Upper lobe of left lung (tissue), 4 donors: ENCODE measurements at regions not wholly inside any gene's neighbourhood (a gene's known extent, or its start where the extent isn't known, plus 50 kb on each side); places are given as distances from the start of the nearest gene placed in this dataset.

Experiments
- CTCF ChIP-seq, 6 experiments: fragments of 450-650 bp in 4 of 6; fragments of 200-600 bp in 2 of 6; sonication (generic) in 2 of 6; IDR thresholded peaks; one replicate each; pipeline ENCODE4 v1.5.1; 2016 to 2019; ENCODE audit warnings: antibody characterized with exemption in 6 of 6
- EP300 ChIP-seq, 4 donors: sonication (generic); formaldehyde crosslinking; IDR thresholded peaks; one replicate each; pipeline ENCODE4 v1.5.1; 2017; ENCODE audit warnings: antibody characterized with exemption in 4 of 4, control low read depth in 2 of 4
- POLR2A ChIP-seq, 4 donors: fragments of 450-650 bp; IDR thresholded peaks; one replicate each; pipeline ENCODE4 v1.5.1; 2016 to 2017; ENCODE audit warnings: antibody characterized with exemption in 4 of 4, mild to moderate bottlenecking in 2 of 4

- no peak for TF ChIP-seq CTCF (IDR thresholded peaks at IDR 0.05)
- no peak for TF ChIP-seq EP300 (IDR thresholded peaks at IDR 0.05)
- no peak for TF ChIP-seq POLR2A (IDR thresholded peaks at IDR 0.05)
These were observed 86.4 kb upstream of the POU3F2 start for GRCh38 chr6:98747960-98748359.
